H1 (cell line): ENCODE measurements at regions not wholly inside any gene's neighbourhood (a gene's known extent, or its start where the extent isn't known, plus 50 kb on each side); places are given as distances from the start of the nearest gene placed in this dataset.

ENCODE experiments used
- CTCF ChIA-PET: fragments of 300-600 bp; sonication (Branson Sonifier 250); formaldehyde crosslinking; loops from one replicate; lab custom pipeline; 2021; ENCODE audit not compliant: partially characterized antibody; lab: Charles Lee
- POLR2A ChIA-PET: fragments of 300-600 bp; sonication (Branson Sonifier 250); formaldehyde crosslinking; loops from one replicate; lab custom pipeline; 2021; ENCODE audit warnings: inconsistent platforms; ENCODE audit not compliant: partially characterized antibody; lab: Charles Lee
- DNase-seq, 2 experiments: peaks; one replicate each; pipeline versions ENCODE4 v3.0.0 to v3.0.0-alpha.2; 2010 to 2022; ENCODE audit warnings: low spot score in 2 of 2, low read depth in 1 of 2, mixed read lengths in 1 of 2
- FAIRE-seq: peaks from 2 replicates; lab custom pipeline; 2011; peaks lifted over from hg19 to GRCh38; lab: Jason Lieb, UNC
- H2AFZ ChIP-seq: 2 replicates; pipeline ENCODE4 v1.8.1; 2012; ENCODE audit warnings: low read length, inconsistent platforms
- H2AK5ac ChIP-seq: 2 replicates; pipeline ENCODE4 v1.6.1; 2013; ENCODE audit warnings: low read depth, low read length
- H2BK120ac ChIP-seq: replicated peaks from 2 replicates; pipeline ENCODE3; 2013; ENCODE audit warnings: low read depth, low read length, inconsistent platforms
- H2BK12ac ChIP-seq: 2 replicates; pipeline ENCODE4 v1.6.1; 2013; ENCODE audit warnings: low read depth, low read length
- H2BK15ac ChIP-seq: 2 replicates; pipeline ENCODE4 v1.6.1; 2013; ENCODE audit warnings: low read length
- H2BK20ac ChIP-seq: 2 replicates; pipeline ENCODE4 v1.6.1; 2013; ENCODE audit warnings: low read length
- H2BK5ac ChIP-seq: 2 replicates; pipeline ENCODE4 v1.6.1; 2013; ENCODE audit warnings: low read depth, low read length
- H3K14ac ChIP-seq: 2 replicates; pipeline ENCODE4 v1.6.1; 2013; ENCODE audit warnings: inconsistent platforms; ENCODE audit not compliant: insufficient read length
- H3K18ac ChIP-seq: 2 replicates; pipeline ENCODE4 v1.6.1; 2013; ENCODE audit warnings: low read length; ENCODE audit errors: extremely low read depth
- H3K23ac ChIP-seq: 2 replicates; pipeline ENCODE4 v1.6.1; 2013; ENCODE audit warnings: inconsistent platforms; ENCODE audit not compliant: insufficient read length
- H3K23me2 ChIP-seq: 2 replicates; pipeline ENCODE4 v1.6.1; 2013; ENCODE audit warnings: low read depth, low read length
- H3K27ac ChIP-seq: 2 replicates; pipeline ENCODE4 v1.6.1; 2011; ENCODE audit warnings: low read depth, low read length, inconsistent platforms
- H3K27me3 ChIP-seq, 4 experiments: replicated peaks in 1 of 4; 1 replicate in 1 of 4; 2 replicates in 3 of 4; pipeline versions ENCODE4 v1.6.1 to v1.8.1; 2011 to 2013; ENCODE audit warnings: low read length in 3 of 4, mild to moderate bottlenecking in 3 of 4, inconsistent platforms in 2 of 4, mixed read lengths in 2 of 4, moderate library complexity in 1 of 4; ENCODE audit not compliant: control insufficient read depth in 3 of 4, insufficient read depth in 3 of 4; ENCODE audit errors: extremely low read depth in 1 of 4
- H3K36me3 ChIP-seq, 4 experiments: 2 replicates each; pipeline versions ENCODE4 v1.6.1 to v1.8.1; 2011 to 2013; ENCODE audit warnings: mild to moderate bottlenecking in 4 of 4, low read length in 3 of 4, moderate library complexity in 2 of 4, control low read depth in 1 of 4, inconsistent platforms in 1 of 4; ENCODE audit not compliant: insufficient read depth in 4 of 4, control insufficient read depth in 2 of 4
- H3K4ac ChIP-seq: replicated peaks from 2 replicates; pipeline ENCODE3; 2013; ENCODE audit warnings: low read length, low read depth, mixed read lengths, inconsistent platforms; ENCODE audit not compliant: insufficient read length
- H3K4me1 ChIP-seq, 4 experiments: replicated peaks in 1 of 4; 1 replicate in 1 of 4; 2 replicates in 3 of 4; pipeline versions ENCODE4 v1.6.1 to v1.8.1; 2011 to 2013; ENCODE audit warnings: low read length in 3 of 4, inconsistent platforms in 2 of 4, mixed read lengths in 1 of 4; ENCODE audit not compliant: insufficient read depth in 4 of 4, control insufficient read depth in 3 of 4
- H3K4me2 ChIP-seq, 2 experiments: 2 replicates each; pipeline versions ENCODE4 v1.6.1 to v1.8.1; 2011 to 2013; ENCODE audit warnings: low read depth in 2 of 2, low read length in 2 of 2, control low read depth in 1 of 2, inconsistent platforms in 1 of 2, mild to moderate bottlenecking in 1 of 2; ENCODE audit not compliant: insufficient read depth in 1 of 2
- H3K4me3 ChIP-seq, 4 experiments: fragments of 200-600, 300-600 bp in 1 of 4; sonication (generic), shearing (Covaris generic), sonication (Bioruptor Twin) in 1 of 4; 2 replicates each; pipeline versions ENCODE4 v1.5.1 to v1.8.1; 2011 to 2016; ENCODE audit warnings: low read length in 4 of 4, low read depth in 3 of 4, control low read depth in 2 of 4, inconsistent platforms in 2 of 4, mild to moderate bottlenecking in 2 of 4, mixed read lengths in 1 of 4, moderate library complexity in 1 of 4; ENCODE audit not compliant: insufficient read depth in 2 of 4; ENCODE audit errors: extremely low read depth in 1 of 4
- H3K56ac ChIP-seq: replicated peaks from 2 replicates; pipeline ENCODE3; 2013; ENCODE audit warnings: low read depth, mild to moderate bottlenecking, mixed read lengths, low read length, inconsistent platforms; ENCODE audit not compliant: insufficient read length
- H3K79me1 ChIP-seq: 2 replicates; pipeline ENCODE4 v1.6.1; 2013; ENCODE audit warnings: low read depth, low read length, control low read depth
- H3K79me2 ChIP-seq, 2 experiments: 2 replicates each; pipeline versions ENCODE4 v1.6.1 to v1.8.1; 2012 to 2013; ENCODE audit warnings: low read length in 2 of 2, mild to moderate bottlenecking in 2 of 2, inconsistent platforms in 1 of 2; ENCODE audit not compliant: insufficient read depth in 2 of 2, control insufficient read depth in 1 of 2
- H3K9ac ChIP-seq, 4 experiments: replicated peaks in 1 of 4; 1 replicate in 1 of 4; 2 replicates in 3 of 4; pipeline versions ENCODE4 v1.6.1 to v1.8.1; 2011 to 2013; ENCODE audit warnings: low read depth in 3 of 4, low read length in 3 of 4, control low read depth in 2 of 4, mild to moderate bottlenecking in 2 of 4, moderate library complexity in 2 of 4, inconsistent platforms in 1 of 4; ENCODE audit errors: extremely low read depth in 1 of 4
- H3K9me3 ChIP-seq, 2 experiments: 2 replicates each; pipeline versions ENCODE4 v1.6.1 to v1.8.1; 2012 to 2013; ENCODE audit warnings: mild to moderate bottlenecking in 2 of 2, moderate library complexity in 2 of 2, control low read depth in 1 of 2, inconsistent platforms in 1 of 2, low read depth in 1 of 2, low read length in 1 of 2, mixed read lengths in 1 of 2; ENCODE audit not compliant: insufficient read depth in 2 of 2
- H4K20me1 ChIP-seq, 2 experiments: replicated peaks in 1 of 2; 2 replicates each; pipeline versions ENCODE3 to v1.8.1; 2011 to 2013; ENCODE audit warnings: inconsistent platforms in 2 of 2, low read length in 2 of 2, mild to moderate bottlenecking in 1 of 2; ENCODE audit not compliant: insufficient read depth in 2 of 2, control insufficient read depth in 1 of 2
- H4K5ac ChIP-seq: 2 replicates; pipeline ENCODE4 v1.6.1; 2013; ENCODE audit warnings: low read length, low read depth, mixed read lengths, inconsistent platforms; ENCODE audit not compliant: insufficient read length
- H4K8ac ChIP-seq: 2 replicates; pipeline ENCODE4 v1.8.0; 2013; ENCODE audit warnings: mild to moderate bottlenecking, moderate library complexity, low read length, inconsistent platforms; ENCODE audit not compliant: insufficient read depth; ENCODE audit errors: extremely low read depth
- H4K91ac ChIP-seq: replicated peaks from 2 replicates; pipeline ENCODE3; 2013; ENCODE audit warnings: low read length, mixed read lengths, inconsistent platforms; ENCODE audit not compliant: insufficient read length
- RNF2 ChIP-seq: fragments of 200-900, 300-1000 bp; sonication (generic); IDR thresholded peaks from 2 replicates; pipeline ENCODE4 v1.7.1; 2016; ENCODE audit warnings: borderline replicate concordance, low read depth, mild to moderate bottlenecking, antibody characterized with exemption, low read length; ENCODE audit not compliant: poor library complexity, severe bottlenecking; ENCODE audit errors: missing control alignments
- WGBS, 2 experiments: shearing (Covaris generic) in 1 of 2; methylation state at CpG; one replicate each; pipeline versions ENCODE4 v1.1.6 to v1.1.7; 2013 to 2015; ENCODE audit warnings: low lambda C conversion rate in 2 of 2, mixed read lengths in 2 of 2, inconsistent platforms in 1 of 2, low coverage in 1 of 2, missing lambda C conversion rate in 1 of 2; ENCODE audit not compliant: insufficient replicate concordance in 2 of 2, insufficient coverage in 1 of 2, insufficient read length in 1 of 2; ENCODE audit errors: extremely low coverage in 1 of 2, missing lambda C conversion rate in 1 of 2; 5-methylcytosine and 5-hydroxymethylcytosine counted together

DNA sequence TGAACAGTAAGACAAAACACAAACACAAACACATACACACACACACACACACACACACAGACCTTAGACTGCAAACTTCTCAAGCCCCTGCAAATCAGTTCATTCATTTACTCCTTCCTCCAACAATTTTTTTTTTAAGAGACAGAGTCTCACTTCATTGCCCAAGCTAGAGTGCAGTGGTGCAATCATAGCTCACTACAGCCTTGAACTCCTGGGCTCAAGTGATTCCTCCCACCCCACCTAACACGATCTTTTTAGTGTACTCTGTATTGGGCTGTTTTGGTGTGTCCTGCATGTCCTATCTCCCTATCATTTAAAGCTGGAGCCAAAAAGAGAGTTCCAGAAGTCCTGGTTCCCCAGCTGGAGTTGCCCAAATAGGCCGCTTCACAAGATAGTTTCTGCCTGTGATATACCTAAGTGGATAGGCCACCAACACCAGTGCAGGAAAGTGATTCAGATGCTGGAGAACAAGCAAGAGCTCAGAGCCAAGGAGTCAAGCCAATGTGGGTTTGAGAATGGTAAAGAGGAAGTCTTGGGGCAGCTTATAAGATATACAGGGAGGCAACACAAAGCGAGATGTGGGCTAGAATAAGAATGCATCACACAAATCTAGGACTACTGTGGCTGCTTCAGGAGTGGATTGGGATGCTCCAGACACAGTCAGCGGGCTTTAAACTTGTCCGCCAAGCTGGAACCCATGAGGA, 85.4 kb upstream of the RAPGEF2 start:
- Histone ChIP-seq H2BK12ac (peak overlapping the region; percentile 95; the same call in 1 of the 2 replicates), H3K9me3 (no peaks in the 10 kb centered on the region), H3K79me2 (no peaks in the 10 kb centered on the region), H3K56ac (no peak overlapping the region), H2BK15ac (0 out of 2 replicates have a peak overlapping the region, but pooled peaks have one; percentile 40), H3K14ac (no peak overlapping the region), H4K5ac (no peak overlapping the region), H4K20me1 (no peaks in the 10 kb centered on the region), H4K91ac (peak overlapping the region; percentile 47), H3K36me3 (no peaks in the 10 kb centered on the region), H3K4me3 (no peak overlapping the region), H3K23ac (no peak overlapping the region), H2AK5ac (peak overlapping the region; percentile 78; the same call in 1 of the 2 replicates), H2BK5ac (no peak overlapping the region), H3K79me1 (no peaks in the 10 kb centered on the region), H3K4me1 (peaks cover 0 to 11% (median 5%) of the 10 kb centered on the region in 4 experiments; a peak in 6 of 7 replicates)
- ChIA-PET CTCF (interaction anchor here (0.6 to 2.9 kb wide), 9 partner anchors 32 to 556 kb away, joined by 3 to 12 read pairs (median 4); no protein-coding TSS in a partner anchor), POLR2A (interaction anchor here (1.6 kb wide), 1 partner anchor 85 kb away, joined by 3 read pairs; the partner anchor contains the start of gene RAPGEF2)
- 86% methylated on average over 5 of the region's 5 CpGs; no CpG with 5 or more reads in 1 of the 2 experiments for WGBS, 2 experiments
- FAIRE-seq (no peak), DNase-seq (no peak)
- TF ChIP-seq RNF2, result no peak
- TF ChIP-seq, all 59 proteins: peak for 0
- no peak overlapping the region for H3K27ac ChIP-seq
- H3K18ac ChIP-seq, result no peak overlapping the region
- no peak overlapping the region for H2AFZ ChIP-seq
- H4K8ac ChIP-seq, result no peak overlapping the region
- no peak overlapping the region for H3K9ac ChIP-seq
- H3K4ac ChIP-seq, result no peak overlapping the region
- H3K23me2 ChIP-seq, result no peaks in the 10 kb centered on the region
- H3K27me3 ChIP-seq, result no peaks in the 10 kb centered on the region; a peak in 1 of 7 replicates
- H2BK20ac ChIP-seq, result peak overlapping the region; percentile 3; the same call in 1 of the 2 replicates
- H2BK120ac ChIP-seq, result peak overlapping the region; percentile 38
- H3K4me2 ChIP-seq, result no peak overlapping the region
